HG03060 (cell line): ENCODE measurements at regions not wholly inside any gene's neighbourhood (a gene's known extent, or its start where the extent isn't known, plus 50 kb on each side); places are given as distances from the start of the nearest gene placed in this dataset.
"Not testable (repeated sequence)": the region's sequence is repeated elsewhere in the genome, so short reads cannot be mapped to it uniquely, and the experiment has no call there.

Experiments
- ATAC-seq: cut with Tn5 transposase; IDR thresholded peaks from one replicate; pipeline ENCODE4 v1.9.1; 2021; ENCODE audit warnings: low read depth, moderate number of reproducible peaks; ENCODE audit not compliant: unreplicated experiment

DNA sequence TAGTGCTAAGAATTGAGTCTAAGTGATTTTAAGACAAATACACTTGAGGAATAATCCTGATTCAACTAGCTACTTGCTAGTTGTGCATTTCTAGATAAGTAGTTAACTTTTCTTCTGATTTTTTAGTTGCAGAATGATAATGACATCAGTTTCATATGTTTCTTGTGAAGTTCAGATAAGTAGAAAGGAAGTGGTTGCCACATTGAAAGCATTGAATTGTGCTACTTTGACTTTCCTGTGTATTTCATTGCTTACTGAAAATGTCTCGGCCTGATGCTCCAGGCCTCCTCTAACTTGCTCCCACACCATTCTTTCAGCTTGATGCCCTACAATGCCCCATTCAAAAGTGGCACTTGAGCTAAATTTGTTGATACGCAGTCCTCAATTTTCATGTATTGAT, 980.0 kb downstream of the TMTC2 start:
- no peak for ATAC-seq

DNA sequence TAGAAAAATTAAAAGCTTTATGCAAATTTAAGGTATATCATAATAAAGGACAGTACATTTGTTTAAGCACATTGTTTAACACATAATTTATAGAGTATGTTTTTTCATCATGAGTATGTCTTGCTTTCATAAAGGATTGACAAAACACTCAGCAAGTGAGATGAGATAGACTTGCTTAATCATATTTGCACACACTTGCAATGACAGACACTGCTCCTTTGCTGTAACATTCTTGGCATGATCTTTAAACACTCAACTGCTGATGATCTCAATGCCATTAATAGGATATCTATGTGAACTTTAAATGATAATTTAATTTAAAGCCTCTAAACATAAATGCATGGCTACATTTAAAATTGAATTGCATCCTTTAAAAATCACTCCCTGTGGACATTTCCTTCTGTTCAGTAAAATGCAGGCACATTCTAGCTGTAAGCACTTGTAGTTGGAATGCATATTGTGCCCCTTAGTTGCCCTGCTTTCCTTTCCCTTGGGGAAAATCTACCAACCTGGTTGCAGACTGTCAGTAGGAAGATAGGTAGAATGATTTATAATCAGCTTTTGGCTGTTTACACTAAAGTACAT, 979.0 kb downstream of the TMTC2 start:
- no peak for ATAC-seq

DNA sequence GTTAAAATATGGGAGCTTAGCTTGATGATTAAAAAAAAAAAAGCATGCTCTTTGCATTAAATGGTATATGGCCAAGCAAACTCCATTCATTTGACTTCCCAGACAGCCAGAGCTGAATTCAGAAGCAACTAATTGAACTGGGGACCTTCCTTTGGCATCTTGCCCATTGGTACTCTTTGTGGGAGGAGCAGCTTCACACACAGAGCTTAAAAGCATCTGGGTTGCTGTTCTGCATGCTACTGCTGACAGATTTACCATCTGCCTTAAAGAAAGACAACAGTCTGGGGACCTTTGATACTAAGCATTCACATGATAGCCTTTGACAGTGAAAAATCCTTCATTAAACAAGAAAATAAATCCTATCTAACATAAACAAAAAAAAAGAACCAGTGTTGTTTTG, 977.9 kb downstream of the TMTC2 start:
- ATAC-seq: no peak

DNA sequence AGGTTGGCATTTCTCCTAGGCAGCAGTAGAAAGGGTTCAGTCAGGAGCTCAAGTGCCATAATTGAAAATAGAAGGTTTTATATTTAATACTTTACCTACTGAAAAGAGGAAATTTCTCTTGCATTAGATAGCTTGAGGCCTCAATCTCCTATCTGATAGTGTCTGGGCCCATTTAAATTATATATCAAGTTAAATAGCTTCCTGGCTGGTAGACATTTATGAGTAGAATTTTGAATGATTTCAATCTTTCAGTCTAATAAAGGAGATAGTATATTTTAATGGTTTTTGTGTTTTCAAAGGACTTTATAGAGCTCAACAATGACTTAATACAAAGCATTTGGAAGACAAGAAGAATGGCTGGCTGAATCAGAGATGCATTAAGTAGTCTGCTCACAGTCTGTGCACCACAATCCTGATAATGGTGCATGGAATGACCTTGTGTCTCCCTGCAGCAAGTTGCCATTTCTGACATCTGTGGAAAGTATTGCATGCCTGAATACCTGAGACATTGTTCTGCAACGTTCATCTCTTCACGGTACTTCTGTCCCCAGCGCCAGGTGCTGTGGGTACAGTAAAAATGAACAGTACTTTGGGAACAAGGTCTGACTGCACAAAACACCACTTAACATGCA, 974.1 kb downstream of the TMTC2 start:
- no peak for ATAC-seq

- ATAC-seq: no peak
These were observed 972.6 kb downstream of the TMTC2 start for GRCh38 chr12:83659321-83659720.

DNA sequence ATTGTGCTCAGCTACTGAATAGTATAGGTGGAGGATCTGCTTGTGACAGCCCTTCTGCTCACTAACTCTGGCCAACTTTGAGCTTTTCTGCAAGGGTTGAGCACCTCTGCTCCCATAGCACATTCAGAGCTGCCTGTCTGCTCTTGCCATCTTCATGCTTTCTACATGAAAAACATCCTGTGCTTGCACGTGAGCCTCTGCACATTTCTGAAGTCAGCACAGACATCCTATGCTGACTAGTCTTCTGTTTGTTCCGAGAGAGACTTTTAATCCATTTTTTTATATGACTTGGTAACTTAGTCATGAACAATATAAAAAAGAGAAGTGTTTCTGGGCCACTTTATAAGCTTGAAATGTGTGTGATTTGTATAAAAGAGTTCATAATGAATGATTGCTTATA, 969.3 kb downstream of the TMTC2 start:
- ATAC-seq: no peak

DNA sequence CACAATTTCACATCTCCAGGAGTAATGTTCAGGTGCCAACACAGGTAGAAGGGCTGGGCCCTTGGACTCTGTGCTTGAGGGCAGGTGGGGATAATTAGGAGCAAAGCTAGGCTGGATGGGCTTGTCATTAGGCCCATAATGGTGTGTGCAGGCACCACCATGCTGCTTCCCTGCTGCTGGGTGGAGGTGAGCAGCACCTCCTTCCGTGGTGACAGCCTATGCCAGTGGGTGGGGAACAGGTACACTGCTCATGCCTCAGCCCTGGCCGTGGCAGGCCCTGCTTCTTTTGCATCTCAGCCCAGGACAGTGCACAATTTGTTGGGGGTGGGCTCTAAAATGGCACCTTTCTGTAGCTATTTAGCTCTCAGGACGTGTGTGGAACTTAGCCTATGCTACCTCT, 955.5 kb downstream of the TMTC2 start:
- no peak for ATAC-seq

- ATAC-seq: no peak
These were observed 955.1 kb downstream of the TMTC2 start for GRCh38 chr12:83641789-83642188.

DNA sequence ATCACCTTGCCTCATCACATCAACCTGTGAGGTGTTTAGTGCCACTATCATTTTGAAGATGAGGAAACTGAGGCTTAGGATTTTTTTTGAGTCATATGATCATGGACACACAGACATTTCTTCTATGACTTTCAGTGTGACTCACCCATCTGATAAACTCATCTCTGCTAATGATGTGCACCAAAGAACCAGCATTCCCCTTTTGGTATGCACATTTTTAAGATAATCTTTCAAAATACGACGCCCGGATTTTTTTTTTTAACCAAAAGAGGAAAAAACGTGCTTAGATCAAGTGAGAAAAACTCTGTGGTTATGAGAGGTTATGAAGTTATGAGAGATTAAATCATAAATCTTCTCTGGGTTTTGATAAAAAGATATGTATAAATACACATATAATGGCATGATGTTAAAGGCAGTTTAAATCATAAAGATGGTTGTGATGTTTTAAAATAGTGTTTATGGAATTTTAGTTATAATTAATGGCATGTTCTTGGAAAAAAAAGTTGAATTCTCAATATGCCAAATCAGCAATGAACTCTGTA, 948.1 kb downstream of the TMTC2 start:
- ATAC-seq: no peak

GRCh38 chr12:83630526-83630925, 943.8 kb downstream of the TMTC2 start:
- no peak for ATAC-seq

DNA sequence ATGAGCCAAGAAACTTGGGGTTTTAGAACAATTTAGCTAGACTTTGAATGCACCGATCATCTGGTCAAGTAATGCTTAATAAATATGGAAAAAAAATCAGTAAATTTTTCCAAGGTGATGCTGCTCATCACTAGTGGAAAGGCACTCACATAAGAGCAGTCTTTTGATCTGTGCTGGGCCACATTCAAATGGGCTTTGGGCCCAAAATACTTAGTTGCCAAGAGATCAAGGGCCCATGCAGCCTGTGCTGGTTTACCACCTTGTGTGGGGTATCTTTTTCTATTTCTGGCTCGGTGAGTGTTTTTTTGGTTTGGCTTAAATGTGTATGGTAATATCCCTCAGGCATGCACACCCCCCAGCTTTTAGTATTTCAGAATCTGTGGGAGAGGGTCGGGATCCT, 943.2 kb downstream of the TMTC2 start:
- no peak for ATAC-seq

DNA sequence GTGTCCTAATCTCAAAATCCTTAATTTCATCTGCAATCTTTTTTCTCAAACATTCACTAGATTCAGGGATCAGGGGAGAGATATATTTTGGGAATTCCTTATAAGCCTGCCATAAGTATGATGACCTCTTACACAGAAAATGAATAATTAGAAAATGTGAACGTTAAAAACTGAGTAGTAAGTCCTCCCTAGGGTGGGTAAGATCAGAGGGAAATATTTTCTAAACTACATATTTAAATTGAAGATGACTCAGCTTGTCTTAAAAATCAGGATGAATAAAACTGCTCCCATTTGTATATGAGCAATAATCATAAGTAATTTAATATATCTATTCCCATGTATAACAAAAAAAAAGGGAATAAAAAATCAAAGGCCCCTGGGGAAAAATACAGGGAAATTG, 935.5 kb downstream of the TMTC2 start:
- no peak for ATAC-seq

GRCh38 chr12:83619973-83620372, 933.3 kb downstream of the TMTC2 start:
- ATAC-seq: no peak

DNA sequence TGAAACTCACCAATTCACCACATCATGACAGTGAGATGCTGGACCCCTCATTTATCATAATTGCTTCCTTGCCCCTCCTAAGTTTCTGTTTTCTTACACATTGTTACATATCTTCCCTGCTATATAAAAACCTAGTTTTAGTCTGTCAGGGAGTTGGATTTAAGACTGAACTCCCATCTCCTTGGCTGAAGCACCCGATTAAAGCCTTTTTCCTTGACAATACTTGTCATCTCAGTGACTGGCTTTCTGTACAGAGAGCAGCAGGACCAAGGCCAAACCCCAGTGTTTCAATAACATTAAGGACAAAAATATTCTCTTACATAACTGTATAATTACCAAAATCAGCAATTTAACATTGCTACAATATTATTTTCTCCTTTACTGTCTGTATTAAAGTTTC, 928.4 kb downstream of the TMTC2 start:
- no peak for ATAC-seq

GRCh38 chr12:83613586-83614110, 926.9 kb downstream of the TMTC2 start:
- no peak for ATAC-seq

DNA sequence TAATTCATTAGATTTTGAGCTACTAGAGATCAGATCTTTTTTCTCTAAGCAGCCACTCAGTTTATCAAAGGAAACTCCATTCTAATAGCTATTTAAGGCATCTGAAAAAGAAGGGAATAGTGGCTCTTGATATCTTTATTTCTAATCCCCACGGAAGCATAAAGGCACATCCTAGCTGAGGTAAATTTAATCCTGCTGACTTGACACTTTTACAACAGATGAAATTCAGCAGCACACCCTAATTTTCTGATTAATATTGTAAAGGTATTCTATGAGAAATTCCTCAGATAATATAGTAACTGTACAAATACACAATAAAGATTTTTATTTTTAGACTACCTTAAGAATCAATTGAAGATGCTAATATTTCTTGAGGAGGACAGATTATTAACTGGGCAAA, 916.4 kb downstream of the TMTC2 start:
- no peak for ATAC-seq

DNA sequence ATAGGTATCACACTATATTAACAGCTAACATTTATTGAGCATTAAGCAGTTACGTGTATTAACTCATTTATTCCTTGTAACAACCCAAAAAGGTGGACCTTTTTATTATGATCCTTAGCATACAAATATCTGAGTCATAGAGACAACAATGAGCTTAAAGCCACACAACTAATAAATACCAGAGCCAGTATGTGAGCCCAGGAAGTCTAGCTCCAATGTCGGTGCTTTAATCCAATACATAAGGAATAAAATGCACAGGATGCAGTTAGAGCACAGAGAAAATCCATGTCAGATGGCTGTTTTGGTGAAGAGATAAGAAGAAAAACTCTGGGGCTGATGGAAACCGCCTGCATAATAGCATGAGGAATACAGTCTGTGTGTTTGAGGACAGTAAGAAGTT, 888.6 kb downstream of the TMTC2 start:
- no peak for ATAC-seq

DNA sequence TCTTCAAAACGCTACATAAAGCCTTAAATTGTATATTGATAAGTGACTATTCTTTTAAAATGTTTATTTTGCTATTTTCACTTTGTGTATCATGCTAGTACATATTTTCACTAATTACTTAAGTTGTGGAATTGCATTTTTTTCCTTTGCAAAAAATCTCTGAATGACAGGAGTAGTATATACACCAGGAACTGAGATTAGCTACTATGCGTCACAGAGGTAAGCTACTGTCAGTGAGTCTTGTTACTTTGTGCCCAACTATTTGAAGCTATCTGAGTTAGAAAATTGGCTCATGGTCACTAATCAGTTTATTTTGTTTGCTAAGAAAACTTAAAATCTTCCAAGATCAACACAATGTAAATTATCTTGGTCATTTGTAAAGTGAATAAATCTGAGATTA, 887.4 kb downstream of the TMTC2 start:
- no peak for ATAC-seq

- no peak for ATAC-seq
These were observed 887.0 kb downstream of the TMTC2 start for GRCh38 chr12:83573671-83574070.

GRCh38 chr12:83559650-83560049, 872.9 kb downstream of the TMTC2 start:
- ATAC-seq: no peak

DNA sequence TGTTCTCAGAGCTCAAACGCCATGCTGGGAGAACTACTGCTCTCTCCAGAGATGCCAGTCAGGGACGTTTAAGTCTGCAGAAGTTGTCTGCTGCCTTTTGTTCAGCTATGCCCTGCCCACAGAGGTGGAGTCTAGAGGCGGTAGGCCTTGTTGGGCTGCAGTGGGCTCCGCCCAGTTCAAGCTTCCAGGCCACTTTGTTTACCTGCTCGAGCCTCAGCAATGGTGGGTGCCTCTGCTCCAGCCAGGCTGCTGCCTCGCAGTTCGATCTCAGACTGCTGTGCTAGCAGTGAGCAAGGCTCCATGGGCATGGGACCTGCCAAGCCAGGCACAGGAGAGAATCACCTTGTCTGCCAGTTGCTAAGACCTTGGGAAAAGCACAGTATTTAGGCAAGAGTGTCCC, 869.3 kb downstream of the TMTC2 start:
- not testable (repeated sequence) for ATAC-seq

DNA sequence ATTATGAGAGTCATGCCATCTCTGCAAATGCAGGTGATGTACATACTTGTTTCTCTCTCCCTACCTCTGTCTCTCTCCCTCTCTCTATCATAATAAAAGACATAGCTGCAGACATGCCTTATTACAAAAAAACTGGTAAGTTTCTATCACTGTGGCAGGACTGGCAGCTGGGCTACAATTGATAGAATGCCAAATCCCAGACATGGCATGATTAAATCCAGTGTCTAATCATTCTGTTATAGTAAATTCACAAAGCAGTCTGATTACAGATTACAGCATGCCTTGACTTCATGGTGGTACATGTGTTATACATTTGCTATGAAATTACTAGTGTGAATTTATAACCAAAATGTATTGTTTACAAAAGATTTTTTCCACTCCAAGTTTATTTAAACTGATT, 854.7 kb downstream of the TMTC2 start:
- ATAC-seq: no peak
